Thyroid gland (tissue), 4 donors: ENCODE measurements at regions not wholly inside any gene's neighbourhood (a gene's known extent, or its start where the extent isn't known, plus 50 kb on each side); places are given as distances from the start of the nearest gene placed in this dataset.

Experiments used
- POLR2A ChIP-seq, 2 donors: fragments of 450-650 bp; IDR thresholded peaks; one replicate each; pipeline ENCODE4 v1.6.1; 2017; ENCODE audit warnings: antibody characterized with exemption in 2 of 2, mild to moderate bottlenecking in 2 of 2, moderate library complexity in 1 of 2
- TF ChIP-seq, protein P1 (sequence below), 6 experiments: fragments of 200-600 bp in 3 of 6; fragments of 450-650 bp in 3 of 6; sonication (generic) in 3 of 6; IDR thresholded peaks; one replicate each; pipeline ENCODE4 v1.5.1; 2016 to 2019; ENCODE audit warnings: antibody characterized with exemption in 6 of 6, mild to moderate bottlenecking in 2 of 6, inconsistent platforms in 1 of 6, moderate library complexity in 1 of 6

DNA sequence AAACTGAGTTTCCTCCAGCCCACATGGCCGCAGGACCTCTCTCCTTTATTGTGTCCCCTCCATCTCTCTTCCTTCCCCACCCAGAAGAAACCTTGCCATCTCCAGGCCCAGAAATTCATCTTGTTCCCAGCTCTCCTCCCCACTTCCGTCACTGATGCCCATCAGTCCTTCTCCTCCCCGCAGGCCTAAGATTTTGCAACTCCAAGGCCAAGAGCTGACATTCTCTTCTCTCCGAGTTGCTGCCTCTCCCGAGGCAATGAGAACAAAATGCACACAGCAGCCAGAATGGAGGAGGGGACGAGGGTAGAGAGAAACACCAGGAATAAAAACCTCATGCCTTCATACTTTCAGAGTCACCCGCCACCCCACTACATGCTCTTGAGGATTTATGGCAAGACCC is 526.5 kb upstream of the PROK2 start:
- no peak for TF ChIP-seq POLR2A (IDR thresholded peaks at IDR 0.05)
- TF ChIP-seq, protein P1, sequence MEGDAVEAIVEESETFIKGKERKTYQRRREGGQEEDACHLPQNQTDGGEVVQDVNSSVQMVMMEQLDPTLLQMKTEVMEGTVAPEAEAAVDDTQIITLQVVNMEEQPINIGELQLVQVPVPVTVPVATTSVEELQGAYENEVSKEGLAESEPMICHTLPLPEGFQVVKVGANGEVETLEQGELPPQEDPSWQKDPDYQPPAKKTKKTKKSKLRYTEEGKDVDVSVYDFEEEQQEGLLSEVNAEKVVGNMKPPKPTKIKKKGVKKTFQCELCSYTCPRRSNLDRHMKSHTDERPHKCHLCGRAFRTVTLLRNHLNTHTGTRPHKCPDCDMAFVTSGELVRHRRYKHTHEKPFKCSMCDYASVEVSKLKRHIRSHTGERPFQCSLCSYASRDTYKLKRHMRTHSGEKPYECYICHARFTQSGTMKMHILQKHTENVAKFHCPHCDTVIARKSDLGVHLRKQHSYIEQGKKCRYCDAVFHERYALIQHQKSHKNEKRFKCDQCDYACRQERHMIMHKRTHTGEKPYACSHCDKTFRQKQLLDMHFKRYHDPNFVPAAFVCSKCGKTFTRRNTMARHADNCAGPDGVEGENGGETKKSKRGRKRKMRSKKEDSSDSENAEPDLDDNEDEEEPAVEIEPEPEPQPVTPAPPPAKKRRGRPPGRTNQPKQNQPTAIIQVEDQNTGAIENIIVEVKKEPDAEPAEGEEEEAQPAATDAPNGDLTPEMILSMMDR (IDR thresholded peaks at IDR 0.05), result no peak
